ENCODE measurements at regions not wholly inside any gene's neighbourhood (a gene's known extent, or its start where the extent isn't known, plus 50 kb on each side); places are given as distances from the start of the nearest gene placed in this dataset.

DNA sequence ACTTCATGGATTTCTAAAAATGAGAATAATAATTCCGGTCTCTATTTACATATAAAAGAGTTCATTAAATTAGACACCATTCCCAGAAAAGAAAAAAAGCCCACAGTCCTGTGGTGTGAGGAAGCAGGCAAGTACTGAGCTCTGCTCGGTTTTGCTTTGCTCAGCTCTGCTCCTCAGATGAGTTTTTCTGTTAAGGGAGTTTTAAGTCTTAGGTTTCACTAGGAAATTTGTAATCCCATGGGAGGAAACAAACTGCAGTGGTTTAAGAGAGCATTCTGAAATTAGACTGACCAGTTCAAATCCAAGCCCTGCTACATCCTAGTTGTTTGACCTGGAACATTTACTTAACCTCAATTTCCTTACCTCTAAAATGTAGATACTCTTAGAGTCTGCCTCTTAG, 338.6 kb upstream of the MMADHC start:
- TF ChIP-seq POLR2A (IDR thresholded peaks at IDR 0.05): no peak
- TF ChIP-seq, protein P1, sequence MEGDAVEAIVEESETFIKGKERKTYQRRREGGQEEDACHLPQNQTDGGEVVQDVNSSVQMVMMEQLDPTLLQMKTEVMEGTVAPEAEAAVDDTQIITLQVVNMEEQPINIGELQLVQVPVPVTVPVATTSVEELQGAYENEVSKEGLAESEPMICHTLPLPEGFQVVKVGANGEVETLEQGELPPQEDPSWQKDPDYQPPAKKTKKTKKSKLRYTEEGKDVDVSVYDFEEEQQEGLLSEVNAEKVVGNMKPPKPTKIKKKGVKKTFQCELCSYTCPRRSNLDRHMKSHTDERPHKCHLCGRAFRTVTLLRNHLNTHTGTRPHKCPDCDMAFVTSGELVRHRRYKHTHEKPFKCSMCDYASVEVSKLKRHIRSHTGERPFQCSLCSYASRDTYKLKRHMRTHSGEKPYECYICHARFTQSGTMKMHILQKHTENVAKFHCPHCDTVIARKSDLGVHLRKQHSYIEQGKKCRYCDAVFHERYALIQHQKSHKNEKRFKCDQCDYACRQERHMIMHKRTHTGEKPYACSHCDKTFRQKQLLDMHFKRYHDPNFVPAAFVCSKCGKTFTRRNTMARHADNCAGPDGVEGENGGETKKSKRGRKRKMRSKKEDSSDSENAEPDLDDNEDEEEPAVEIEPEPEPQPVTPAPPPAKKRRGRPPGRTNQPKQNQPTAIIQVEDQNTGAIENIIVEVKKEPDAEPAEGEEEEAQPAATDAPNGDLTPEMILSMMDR (IDR thresholded peaks at IDR 0.05): no peak
